HG03060 (cell line): ENCODE measurements at regions not wholly inside any gene's neighbourhood (a gene's known extent, or its start where the extent isn't known, plus 50 kb on each side); places are given as distances from the start of the nearest gene placed in this dataset.

Experiments used
- ATAC-seq: cut with Tn5 transposase; IDR thresholded peaks from one replicate; pipeline ENCODE4 v1.9.1; 2021; ENCODE audit warnings: low read depth, moderate number of reproducible peaks; ENCODE audit not compliant: unreplicated experiment

DNA sequence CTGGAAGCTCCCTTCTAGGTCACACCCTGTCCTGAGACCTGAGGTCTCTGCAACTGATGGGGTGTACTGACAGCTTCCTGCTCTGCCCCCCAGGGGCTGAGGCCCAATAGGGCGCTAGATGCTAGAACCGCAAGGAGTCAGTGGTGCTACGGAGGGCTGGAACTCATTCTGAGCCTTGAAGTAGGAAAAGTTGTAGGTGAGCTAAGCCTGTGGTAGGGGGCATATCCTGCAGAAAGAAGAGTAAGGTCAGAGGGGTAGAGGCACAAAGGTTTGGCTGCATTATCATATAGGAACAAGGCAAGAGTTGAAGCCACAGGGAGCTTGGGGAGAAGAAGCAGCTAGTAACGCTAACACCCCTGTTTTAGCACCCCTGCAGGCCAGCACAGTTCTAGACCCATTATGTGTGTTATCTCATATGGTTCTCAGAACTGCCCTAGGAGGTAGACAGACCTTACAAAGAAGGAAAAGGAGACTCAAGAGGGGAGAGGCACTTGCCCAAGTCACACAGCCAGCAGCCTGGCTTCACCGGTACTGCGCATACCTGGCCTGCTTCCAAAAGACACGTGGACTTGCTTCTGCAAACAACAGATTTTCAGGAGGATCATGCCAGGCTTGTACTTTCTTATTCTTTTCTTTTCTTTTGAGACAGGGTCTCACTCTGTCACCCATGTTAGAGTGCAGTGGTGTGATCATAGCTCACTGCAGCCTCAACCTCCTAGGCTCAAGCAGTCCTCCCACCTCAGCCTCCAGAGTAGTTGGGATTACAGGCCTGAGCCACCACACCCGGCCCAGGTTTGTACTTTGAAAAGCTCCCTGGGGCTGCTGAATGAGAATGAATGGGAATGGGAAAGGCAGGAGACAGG, 156.1 kb downstream of the MRPL14 start:
- ATAC-seq: no peak

DNA sequence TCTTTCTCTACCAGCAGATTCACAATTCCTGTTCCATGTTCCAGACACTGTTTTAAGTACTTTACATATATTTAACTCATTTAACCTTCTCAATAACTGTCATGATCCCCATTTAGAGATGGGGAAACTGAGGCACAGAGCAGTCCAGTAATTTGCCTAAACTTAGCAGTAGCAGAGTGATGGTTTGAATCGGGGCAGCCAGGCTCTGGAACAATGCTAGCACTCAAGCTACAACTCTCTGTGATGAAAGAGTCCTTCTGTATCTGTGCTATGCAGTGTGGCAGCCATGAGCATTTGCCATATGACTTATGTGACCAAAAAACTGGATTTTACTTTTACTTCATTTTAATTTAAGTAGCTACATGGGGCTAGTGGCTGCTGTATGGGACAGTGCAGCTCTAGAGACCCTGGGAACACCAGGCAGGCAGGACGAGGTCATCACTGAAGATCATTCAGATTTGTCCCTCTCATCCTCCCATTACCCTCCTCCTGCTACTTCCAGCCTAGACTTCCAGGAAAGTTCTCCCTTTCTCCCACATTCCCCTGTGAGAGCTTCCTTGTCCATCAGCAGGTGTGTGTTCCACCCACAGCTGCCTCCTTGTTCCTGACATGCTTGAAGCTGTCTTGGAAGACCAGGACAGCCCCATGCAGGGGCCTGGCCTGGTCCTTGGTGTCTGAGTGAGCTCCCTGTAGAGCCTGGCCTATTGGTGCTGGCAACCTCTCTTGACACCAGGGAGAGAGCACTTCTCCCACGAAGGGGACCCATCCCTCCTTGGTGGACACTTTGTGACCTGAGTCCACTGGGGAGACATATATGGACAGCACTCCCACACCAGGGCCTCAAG, 157.0 kb downstream of the MRPL14 start:
- no peak for ATAC-seq

DNA sequence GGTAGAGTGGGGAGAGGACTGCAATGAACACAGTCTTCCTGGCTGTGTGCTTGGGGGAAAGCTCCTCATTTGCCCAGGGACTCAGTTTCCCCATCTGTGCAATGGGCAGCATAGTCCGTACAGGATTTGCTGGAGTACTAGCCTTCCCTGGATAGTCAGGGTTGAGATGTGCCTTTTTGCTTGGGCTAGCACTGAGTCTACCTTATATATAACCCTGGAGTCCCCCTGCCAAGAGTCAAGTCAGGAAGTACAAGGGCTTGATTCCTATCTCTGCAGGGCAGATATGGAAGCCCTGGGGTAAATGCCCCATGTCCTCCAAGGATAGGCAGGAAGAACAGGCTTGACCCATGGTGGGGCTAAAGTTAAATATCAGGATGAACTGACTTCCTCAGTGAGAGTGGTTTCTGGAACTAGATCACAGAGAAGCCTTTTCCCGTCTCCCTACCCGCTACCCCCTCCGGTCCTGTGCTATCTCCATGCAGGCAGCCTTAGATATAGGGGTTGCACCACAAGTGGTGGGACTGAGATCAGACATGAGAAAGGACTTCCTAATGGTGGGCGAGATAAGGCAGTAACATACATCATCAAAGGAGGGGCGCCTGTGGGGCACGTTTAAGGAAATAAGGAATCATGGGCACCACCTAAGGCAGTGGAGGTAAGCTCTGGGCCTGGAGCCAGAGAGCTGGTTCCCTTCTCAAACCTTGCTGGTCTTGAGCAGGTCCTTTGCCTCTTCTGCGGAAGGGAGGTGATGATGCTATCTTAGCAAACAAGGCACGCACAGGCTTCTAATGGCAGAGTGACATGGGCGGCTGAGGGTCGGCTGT, 157.9 kb downstream of the MRPL14 start:
- ATAC-seq: no peak

DNA sequence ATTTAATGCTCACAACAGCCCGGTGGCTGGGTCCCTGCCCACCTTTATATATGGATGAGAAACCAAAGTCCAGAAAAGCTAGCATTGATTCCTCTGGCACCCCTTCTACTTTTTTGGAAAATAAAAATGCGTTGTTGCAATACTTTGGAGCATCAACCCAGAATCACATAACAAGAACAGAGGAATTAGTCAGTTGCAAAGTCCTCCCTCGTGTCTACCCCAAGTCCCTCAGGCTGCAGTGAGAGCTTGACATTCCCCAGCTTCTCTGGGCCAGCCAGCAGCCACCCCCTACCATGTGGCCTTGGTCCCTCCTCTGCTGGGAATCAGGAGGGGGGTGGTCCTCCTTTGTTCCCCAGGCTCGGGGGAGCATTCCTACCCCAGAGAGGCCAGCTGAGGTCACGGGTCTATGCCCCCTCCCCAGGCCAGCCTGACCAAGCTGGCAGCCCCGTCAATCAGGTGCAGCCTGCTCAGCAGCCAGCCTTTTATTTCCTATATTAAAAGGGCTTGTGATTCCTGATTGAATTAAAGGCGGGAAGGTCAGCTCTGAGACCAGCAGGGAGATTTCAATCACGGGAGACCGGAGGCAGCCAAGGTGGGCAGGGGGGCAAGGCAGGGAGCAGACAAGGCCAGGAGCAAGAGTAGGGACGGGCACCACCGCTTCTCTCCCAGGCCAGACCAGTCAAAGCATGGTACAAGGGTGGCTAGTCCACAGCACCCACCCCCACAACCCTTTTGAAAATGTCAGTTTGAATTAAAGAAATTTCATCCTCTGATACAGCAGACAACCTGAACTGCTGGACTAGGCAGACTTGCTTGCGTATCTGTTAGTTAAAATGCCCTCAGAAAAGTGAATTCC, 158.9 kb downstream of the MRPL14 start:
- ATAC-seq: no peak

DNA sequence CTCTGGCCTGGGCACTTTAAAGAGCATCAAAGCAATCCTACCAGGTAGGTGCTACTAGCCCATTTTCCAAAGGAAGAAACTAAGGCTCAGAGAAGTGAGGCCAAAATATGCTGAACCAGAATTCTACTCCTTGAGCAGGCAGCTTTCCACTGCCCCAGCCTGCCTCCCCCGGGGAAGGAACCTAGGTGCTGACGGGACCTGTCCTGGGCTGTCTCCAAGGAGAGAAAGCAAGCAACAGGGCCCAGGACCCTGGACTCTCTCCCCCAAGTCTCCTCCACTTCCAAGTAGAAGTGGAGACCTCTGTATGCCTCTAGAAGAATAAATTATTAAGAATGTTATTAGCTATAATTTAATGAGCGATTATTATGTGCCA, 159.5 kb downstream of the MRPL14 start:
- ATAC-seq: no peak

DNA sequence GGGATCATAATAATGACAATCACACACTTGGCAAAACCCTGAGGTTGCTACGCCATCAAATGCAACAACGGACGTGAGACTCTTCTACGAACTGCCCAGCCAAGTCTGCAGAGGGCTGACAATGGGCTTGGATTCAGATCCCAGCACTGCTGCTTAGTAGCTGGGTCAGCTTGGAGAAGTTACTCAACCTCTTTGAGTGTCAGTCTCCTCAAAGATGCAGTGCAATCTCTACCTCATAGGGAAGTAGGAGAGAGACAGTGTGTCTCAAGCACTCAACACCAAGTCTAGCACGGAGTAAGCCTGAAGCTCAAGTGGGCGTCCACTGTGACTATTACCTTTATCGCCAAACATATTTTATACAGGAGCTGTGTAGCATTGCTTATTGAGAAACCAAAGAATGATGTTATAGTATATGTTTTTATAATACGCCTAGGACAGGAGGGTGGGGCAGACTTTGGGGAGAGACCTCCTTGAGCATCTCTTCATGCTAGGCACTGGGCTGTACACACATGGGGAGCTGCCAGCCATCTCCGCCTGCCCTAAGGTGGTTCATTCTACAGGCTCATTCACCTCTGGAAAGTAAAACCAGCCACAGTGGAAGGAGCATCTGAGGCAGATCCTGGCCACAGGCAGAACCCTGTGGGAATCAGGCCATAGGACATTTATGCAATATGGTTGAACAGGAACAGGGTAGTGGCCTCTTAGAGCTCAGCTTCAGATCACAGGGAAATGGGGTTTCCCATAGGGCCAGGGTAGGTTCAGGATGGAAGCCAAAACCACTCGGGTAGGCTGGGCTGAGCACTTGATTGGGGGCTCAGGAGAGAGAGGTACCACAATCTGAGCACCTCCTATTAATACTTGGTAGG, 160.2 kb downstream of the MRPL14 start:
- no peak for ATAC-seq

DNA sequence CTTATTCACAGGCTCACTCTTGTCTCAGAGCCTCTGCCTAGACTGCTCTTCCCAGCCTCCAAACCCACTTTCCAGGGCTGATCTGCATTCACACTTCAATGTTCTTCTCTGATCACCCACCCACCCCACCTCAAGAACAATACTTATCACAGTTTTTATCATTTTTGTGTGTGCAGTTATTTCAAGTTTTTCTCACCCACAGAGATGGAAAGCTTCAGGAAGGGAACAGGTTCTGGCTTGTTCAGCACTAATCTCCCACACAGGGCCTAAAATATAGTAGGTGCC, 160.9 kb downstream of the MRPL14 start:
- no peak for ATAC-seq

DNA sequence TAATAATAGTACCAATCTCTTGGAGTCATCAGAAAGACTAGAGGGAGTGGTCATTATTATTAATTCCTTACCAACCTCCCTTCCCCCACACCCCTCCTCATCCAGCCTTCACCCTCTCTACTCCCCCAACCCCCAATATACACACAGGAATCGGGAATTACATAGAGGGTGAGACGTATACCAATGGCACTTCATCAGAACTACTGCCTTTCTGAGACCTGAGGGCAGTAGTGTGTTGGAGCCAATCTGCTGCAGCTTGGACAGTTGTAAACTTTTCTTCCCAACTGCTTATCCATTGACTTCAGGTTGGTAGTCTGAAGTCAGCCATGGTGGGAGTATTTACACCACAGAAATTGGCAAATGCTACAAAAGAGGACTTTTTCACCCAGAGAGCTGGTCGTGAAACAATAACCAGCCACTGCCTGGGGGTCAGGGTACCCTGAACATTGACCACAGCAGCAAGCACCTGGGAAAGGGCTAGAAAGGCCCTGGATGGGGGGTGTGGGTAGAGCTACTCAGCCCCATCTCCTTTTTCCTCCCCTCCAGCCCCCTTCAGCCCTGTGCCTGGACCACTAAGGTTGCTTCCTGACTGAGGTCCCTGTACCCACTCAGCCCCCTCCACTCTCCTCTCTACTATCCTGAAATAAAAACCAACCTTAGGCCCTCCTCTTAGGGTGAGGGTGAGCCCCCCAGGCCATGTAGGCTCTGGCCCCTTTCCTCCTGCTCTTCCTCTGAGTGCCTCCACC, 161.5 kb downstream of the MRPL14 start:
- no peak for ATAC-seq

DNA sequence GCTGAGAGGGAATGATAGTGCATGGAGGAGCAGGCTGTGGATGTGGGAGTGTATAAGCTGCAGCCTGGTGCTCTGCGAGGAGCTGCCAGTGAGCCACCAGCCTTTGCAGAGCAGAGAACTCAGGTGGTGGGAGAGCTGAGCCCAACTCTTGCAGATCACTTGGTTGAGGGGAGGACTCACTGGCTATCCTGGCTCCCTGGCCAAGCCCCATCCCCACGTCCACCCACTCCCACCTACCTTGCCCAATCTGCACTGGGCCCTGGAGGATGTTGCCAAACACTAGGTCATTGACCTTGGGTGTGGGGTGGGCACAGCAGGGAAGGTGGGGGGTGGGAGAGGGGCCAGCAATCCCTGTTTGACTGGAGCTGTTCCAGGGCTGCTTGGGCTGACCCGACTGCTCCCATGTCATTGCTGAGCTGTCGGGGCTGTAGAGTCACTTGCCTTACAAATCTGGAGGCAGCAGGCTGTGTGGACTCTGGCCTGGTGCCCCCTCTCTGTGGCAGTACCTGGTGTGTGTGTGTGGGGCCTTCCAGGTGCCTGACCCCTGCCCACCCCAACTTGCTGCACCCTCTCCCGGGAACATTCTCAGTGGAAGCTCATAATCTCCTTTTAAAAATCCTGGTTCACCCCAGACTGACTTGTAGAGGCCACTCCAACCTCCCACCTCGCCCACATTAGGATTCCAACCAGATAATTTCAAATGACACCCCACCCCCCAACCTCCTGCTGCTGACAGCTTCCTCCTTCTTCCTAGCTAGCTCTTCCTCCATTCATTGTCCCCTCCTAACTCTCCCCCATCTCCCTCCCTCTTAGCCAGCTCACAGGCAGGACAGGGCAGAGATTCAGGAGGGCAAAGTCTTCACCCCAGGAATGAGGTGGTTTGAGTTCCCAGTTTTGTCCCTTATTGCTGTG, 162.3 kb downstream of the MRPL14 start:
- no peak for ATAC-seq

DNA sequence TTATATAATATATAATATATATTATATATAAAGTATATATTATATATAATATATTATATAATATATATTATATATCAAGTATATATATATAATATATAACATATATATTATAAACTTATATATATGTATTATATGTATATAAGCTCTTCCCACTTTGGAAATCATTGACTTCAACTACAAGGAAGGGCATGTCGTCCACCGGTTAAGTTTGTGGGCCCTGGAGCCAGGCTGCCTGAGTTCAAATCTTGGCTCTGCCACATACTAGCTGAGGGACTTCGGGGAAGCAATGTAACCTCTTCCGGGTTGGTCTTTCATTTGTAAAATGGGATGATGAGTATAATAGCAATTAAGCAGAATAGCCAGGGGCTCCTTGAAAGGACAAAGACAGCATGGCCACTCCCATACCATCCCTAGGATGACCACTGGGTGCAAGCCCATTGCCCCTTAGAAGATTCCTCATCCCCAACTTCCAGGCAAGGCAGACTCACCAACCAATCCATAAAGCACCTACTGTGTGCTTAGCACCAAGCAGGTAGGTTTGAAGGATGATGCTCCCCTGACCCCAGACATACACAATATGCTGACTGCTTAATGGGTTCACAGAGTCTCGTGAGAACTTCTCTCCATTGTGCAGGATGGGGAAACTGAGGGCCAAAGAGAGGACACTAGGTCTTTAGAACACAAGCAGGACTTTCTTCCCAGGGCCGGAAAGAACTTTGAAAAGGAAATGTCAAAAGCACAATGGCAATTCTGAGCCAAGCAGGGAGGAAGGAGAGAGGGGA, 163.2 kb downstream of the MRPL14 start:
- ATAC-seq: no peak

DNA sequence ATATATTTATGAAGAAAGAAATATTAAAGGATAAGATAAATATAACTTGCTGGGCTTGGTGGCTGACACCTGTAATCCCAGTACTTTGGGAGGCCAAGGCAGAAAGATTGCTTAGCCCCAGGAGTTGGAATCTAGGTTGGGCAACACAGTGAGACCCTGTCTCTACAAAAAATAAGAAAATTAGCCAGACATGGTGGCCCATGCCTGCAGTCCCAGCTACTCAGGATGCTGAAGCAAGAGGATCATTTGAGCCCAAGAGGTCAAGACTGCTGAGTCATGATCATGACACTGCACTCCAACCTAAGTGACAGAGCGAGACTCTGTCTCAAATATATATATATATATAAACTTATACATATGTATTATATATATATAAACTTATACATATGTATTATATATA, 164.0 kb downstream of the MRPL14 start:
- ATAC-seq: no peak

DNA sequence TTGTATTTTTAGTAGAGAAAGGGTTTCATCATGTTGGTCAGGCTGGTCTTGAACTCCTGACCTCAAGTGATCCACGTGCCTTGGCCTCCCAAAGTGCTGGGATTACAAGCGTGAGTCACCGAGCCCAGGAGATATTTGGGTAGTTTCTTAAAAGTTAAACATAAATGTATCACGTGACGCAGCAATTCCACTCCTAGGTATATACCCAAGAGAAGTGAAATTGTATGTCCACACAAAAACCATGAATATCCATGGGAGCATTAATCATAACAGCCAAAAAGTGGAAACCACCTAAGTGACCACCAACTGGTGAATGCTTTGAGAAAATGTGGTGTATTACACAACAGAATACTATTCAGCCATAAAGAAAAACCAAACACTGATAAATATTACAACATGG, 164.8 kb downstream of the MRPL14 start:
- no peak for ATAC-seq

DNA sequence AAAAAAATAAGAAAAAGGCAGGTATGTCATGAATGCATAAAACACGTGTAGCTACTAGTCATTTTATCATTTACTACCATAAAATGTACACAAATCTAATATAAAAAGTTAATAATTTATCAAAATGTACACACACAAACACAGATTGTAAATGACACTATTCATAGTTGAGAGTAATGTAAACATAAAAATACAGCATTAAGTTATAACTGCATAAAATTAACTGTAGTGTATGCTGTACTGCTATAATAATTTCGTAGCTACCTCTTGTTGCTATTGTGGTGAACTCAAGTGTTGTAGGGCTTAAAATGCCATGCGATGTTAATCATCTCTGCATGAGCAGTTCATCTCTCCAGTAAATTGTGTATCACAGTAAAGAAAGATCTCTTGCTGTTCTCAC, 170.0 kb downstream of the MRPL14 start:
- no peak for ATAC-seq

DNA sequence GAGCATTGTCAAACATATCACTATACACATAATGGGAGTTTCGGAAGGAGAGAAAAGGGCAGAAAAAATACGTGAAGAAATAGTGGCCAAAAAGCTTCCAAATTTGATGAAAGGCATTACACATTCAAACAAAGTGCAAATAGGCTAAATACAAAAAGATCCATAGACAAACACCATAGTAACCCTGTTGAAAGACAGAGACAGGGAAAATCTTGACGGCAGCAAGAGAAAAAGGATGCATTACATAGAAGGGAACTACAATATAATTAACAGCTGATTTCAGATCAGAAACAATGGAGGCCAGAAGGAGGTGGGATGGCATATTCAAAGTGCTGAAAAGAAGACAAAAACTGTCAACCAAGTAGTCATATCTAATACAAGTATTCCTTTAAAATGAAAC, 170.8 kb downstream of the MRPL14 start:
- ATAC-seq: no peak

DNA sequence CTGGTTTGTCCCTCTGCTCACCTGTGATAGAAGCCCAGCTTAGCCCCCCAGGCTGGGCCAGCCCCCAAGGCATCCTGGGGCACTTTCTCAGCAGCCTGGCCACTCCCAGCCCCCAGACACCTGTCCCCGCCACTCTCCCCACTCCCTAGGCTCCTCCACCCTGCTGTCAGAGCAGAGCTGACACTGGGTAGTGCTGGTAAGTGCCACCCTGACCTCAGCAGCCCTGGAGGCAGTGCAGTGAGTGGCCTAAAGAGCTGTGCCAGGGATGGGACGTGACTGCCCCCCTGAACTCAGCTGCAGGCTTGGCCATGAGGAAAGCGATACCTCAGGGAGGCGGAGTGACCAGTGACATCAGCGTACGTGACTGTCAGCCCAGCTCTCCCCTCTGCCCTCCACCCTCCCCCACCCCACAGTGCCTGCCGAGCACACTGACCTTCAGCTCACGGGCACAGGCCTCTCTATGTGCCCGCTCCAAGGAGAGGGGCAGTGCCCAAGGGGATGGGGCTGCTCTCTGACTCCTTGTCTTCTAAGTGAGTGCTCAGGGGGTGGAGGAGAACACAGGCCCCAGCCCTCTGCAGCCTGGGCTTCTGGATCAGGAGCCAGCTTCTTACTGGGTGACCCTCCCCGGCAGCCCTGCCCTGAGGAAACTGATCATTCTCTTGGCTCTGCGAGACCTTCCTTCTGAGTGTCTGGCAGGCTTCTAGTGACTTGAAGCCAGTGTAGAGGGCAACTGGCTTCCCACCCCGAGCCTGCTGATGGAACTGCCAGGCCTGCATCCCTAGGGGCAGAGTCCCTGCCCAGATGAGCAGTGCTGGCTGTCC, 172.7 kb downstream of the MRPL14 start:
- no peak for ATAC-seq

DNA sequence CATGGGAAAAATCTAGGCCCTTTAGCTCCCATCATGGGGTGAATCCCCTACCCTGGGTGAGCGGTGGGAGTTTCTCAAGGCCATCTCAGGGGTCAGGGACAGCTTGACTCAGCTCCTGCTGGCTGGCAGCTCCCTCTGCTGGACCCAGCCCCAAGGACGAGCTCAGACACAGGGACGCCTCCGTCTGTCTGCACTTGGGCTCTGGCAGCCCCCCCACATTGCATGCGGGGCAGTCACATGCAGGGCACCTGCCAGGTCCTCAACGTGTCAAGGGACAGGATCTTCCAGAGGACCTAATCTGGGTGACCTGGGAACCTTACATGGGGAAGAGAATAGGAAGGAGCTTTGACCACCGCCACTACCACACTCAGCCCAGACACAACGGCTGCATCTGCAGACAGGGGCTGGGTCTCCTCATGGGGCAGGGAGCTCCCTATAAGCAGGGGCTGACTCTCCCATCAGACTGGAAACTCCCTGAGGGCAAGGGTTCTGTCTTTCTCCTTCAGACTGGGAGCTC, 173.4 kb downstream of the MRPL14 start:
- no peak for ATAC-seq
